Testis (tissue), 2 donors: ENCODE measurements at regions not wholly inside any gene's neighbourhood (a gene's known extent, or its start where the extent isn't known, plus 50 kb on each side); places are given as distances from the start of the nearest gene placed in this dataset.
"Not testable (repeated sequence)": the region's sequence is repeated elsewhere in the genome, so short reads cannot be mapped to it uniquely, and the experiment has no call there.

Experiments
- DNase-seq: peaks from one replicate; pipeline ENCODE4 v3.0.0-alpha.2; 2019
- H3K27ac ChIP-seq, 2 donors: fragments of 200-600 bp; sonication (generic); one replicate each; pipeline ENCODE4 v1.5.1; 2019
- H3K27me3 ChIP-seq: fragments of 200-600 bp; sonication (generic); one replicate; pipeline ENCODE4 v1.5.1; 2019
- H3K36me3 ChIP-seq: fragments of 200-600 bp; sonication (generic); one replicate; pipeline ENCODE4 v1.5.1; 2017; ENCODE audit warnings: low read depth; ENCODE audit errors: missing control alignments
- H3K4me1 ChIP-seq: fragments of 200-600 bp; sonication (generic); one replicate; pipeline ENCODE4 v1.5.1; 2019
- H3K4me3 ChIP-seq, 2 donors: fragments of 200-600 bp; sonication (generic); one replicate each; pipeline ENCODE4 v1.5.1; 2017 to 2019
- H3K9me3 ChIP-seq: fragments of 200-600 bp; sonication (generic); one replicate; pipeline ENCODE4 v1.5.1; 2017
- POLR2A ChIP-seq: fragments of 450-650 bp; IDR thresholded peaks from one replicate; pipeline ENCODE4 v1.6.1; 2017; ENCODE audit warnings: antibody characterized with exemption, mild to moderate bottlenecking, moderate library complexity
- WGBS, 2 donors: methylation state at CpG; one replicate each; pipeline ENCODE4 v1.1.5; 2018; 5-methylcytosine and 5-hydroxymethylcytosine counted together
- intact Hi-C: fragments of 100-400 bp; cut with DNase I; formaldehyde crosslinking; loops from one replicate; pipeline ENCODE4 v1.15.1; 2023; ENCODE audit warnings: low total_unique reads
- TF ChIP-seq, protein P1 (sequence below), 3 experiments: fragments of 450-650 bp in 2 of 3; fragments of 200-600 bp in 1 of 3; sonication (generic) in 1 of 3; IDR thresholded peaks; one replicate each; pipeline ENCODE4 v1.5.1; 2016 to 2019; ENCODE audit warnings: antibody characterized with exemption in 3 of 3, mild to moderate bottlenecking in 2 of 3, moderate library complexity in 1 of 3

DNA sequence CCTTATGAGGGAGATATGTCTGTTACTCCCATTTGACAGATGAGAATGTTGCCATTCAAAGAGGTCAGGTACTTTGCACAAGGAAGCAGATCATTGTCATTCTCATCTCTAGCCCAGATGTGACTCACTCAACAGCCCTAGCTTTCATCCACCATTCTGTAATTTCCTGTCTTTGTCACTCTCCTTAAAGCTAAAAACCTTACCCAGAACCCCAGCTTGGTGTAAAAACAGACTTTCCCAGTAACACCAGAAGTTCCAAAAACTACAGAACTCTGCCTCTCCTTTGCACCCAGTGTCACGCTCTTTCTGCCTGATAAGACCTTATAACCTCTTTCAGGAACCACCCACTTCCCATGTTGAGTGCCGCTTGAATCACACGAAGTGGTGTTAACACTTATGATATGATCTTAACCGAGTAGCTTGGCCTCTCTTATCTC lies 89.1 kb upstream of the SP4 start:
- H3K4me3 ChIP-seq: no peak overlapping the region
- no peak for DNase-seq
- 71 to 81% methylated on average over 4 of the region's 4 CpGs for WGBS, 2 donors
- H3K27ac ChIP-seq: no peak overlapping the region
- no peak for TF ChIP-seq POLR2A
- TF ChIP-seq, protein P1, sequence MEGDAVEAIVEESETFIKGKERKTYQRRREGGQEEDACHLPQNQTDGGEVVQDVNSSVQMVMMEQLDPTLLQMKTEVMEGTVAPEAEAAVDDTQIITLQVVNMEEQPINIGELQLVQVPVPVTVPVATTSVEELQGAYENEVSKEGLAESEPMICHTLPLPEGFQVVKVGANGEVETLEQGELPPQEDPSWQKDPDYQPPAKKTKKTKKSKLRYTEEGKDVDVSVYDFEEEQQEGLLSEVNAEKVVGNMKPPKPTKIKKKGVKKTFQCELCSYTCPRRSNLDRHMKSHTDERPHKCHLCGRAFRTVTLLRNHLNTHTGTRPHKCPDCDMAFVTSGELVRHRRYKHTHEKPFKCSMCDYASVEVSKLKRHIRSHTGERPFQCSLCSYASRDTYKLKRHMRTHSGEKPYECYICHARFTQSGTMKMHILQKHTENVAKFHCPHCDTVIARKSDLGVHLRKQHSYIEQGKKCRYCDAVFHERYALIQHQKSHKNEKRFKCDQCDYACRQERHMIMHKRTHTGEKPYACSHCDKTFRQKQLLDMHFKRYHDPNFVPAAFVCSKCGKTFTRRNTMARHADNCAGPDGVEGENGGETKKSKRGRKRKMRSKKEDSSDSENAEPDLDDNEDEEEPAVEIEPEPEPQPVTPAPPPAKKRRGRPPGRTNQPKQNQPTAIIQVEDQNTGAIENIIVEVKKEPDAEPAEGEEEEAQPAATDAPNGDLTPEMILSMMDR (IDR thresholded peaks at IDR 0.05): no peak
- no peaks in the 10 kb centered on the region for H3K4me1 ChIP-seq
- intact Hi-C loops: no loop called here
- H3K9me3 ChIP-seq: no peaks in the 10 kb centered on the region
- H3K36me3 ChIP-seq: no peaks in the 10 kb centered on the region
- no peaks in the 10 kb centered on the region for H3K27me3 ChIP-seq

DNA sequence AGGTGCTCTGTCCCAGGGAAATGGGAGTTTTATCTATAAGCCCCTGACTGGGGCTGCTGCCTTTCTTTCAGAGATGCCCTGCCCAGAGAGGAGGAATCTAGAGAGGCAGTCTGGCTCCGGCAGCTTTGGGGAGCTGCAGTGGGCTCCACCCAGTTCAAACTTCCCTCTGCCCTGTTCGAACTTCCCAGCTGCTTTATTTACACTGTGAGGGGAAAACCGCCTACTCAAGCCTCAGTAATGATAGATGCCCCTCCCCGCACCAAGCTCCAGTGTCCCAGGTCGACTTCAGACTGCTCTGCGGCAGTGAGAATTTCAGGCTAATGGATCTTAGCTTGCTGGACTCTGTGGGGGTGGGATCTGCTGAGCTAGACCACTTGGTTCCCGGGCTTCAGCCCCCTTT lies 83.0 kb upstream of the SP4 start:
- H3K27ac ChIP-seq, DNase-seq, H3K36me3 ChIP-seq, intact Hi-C loops, H3K4me1 ChIP-seq, H3K27me3 ChIP-seq, H3K9me3 ChIP-seq: not testable (repeated sequence)
- WGBS, 2 donors: 29 to 34% methylated on average over 7 of the region's 7 CpGs
- peak overlapping the region in 1 of 2 donors; percentile 7 for H3K4me3 ChIP-seq

DNA sequence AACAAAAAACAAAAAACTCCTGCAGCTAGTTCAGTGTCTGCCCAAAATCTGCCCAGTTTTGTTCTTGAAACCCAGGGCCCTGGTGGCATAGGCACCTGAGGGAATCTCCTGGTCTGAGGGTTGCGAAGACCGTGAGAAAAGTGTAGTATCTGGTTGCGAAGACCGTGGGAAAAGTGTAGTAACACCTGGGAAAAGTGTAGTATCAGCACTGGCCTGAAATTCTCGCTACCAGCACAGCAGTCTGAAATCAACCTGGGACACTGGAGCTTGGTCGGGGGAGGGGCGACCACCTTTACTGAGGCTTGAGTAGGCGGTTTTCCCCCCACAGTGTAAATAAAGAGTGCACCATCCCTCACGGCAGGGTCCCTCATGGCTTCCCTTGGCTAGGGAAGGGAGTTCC lies 82.5 kb upstream of the SP4 start:
- no peak for DNase-seq
- Histone ChIP-seq H3K9me3 (no peaks in the 10 kb centered on the region), H3K36me3 (no peaks in the 10 kb centered on the region), H3K27me3 (no peaks in the 10 kb centered on the region), H3K4me3 (peak overlapping the region in 1 of 2 donors; percentile 7), H3K4me1 (no peaks in the 10 kb centered on the region), H3K27ac (no peak overlapping the region)
- intact Hi-C loops: no loop called here
- TF ChIP-seq, protein P1 (IDR thresholded peaks at IDR 0.05): no peak
- no peak for TF ChIP-seq POLR2A
- 62 to 71% methylated on average over 8 to 9 of the region's 9 CpGs for WGBS, 2 donors

DNA sequence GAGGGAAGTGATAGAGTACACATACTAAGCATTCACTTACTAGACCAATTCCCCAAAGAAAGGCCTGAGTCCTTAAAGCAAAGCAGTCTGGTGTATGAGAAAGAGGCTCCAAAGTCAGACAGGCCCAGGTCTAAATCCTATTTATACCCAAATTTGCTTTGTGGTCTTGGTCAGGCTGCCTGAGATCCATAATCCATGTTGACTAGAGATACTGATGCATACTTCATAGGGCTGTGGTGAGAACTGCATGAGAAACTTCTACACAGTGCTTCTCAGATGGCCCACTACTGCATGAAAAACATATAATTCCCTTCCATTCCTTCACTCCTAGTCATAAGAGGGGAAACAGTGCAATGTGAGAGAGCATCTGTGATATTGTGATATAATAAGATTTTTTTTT lies 81.6 kb upstream of the SP4 start:
- no peak overlapping the region for H3K27ac ChIP-seq
- intact Hi-C loops: no loop called here
- no peaks in the 10 kb centered on the region for H3K36me3 ChIP-seq
- no peaks in the 10 kb centered on the region for H3K4me1 ChIP-seq
- no peak overlapping the region for H3K4me3 ChIP-seq
- H3K9me3 ChIP-seq: no peaks in the 10 kb centered on the region
- DNase-seq: no peak
- TF ChIP-seq POLR2A: no peak
- TF ChIP-seq, protein P1 (IDR thresholded peaks at IDR 0.05): no peak
- H3K27me3 ChIP-seq: no peaks in the 10 kb centered on the region

DNA sequence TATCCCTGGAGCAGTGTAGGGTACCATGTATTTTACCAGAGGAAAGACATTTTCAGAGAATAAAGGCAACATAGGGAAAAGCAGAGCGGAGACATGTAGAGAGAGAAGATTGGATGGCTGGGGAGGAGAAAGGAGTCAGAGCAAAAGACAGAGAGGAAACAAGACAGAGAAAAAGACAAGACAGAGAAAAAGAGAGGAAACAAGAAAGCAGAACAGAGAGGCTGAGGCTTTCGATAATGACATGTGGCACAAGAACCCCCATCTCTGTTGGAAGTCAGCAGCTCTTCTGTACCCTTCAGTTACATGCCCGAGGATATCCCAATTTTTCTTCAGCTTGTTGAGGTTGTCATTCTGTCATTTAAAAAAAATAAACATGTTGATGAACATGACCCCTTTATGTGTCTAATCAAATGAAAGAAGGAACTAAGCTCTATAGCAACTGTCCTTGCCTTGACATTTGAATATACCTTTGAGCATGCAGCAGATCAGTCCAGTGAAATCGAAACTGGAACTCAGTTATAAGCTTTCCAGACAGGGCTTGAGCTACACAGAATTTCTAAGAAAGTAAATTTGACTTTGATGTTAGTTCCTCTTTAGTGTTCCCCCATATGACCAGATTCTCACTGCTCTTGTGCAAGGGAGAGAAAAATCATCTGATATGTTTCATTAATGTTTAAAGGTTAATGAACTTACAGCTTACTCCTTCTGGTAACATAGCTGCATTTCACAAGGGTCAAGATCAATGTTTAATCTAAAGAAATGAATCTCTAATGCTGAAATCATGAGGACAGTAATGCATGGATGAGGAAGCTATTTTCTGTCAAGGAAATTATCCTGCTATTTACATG lies 75.1 kb upstream of the SP4 start:
- 71 to 72% methylated on average over 4 of the region's 4 CpGs for WGBS, 2 donors
- TF ChIP-seq, protein P1 (IDR thresholded peaks at IDR 0.05): no peak
- TF ChIP-seq POLR2A: no peak
- Histone ChIP-seq H3K27ac (no peak overlapping the region), H3K4me3 (no peak overlapping the region), H3K36me3 (no peaks in the 10 kb centered on the region), H3K4me1 (no peaks in the 10 kb centered on the region), H3K9me3 (no peaks in the 10 kb centered on the region), H3K27me3 (no peaks in the 10 kb centered on the region)
- DNase-seq: no peak
- intact Hi-C loops: no loop called here
